HG03066 (cell line): ENCODE measurements at regions not wholly inside any gene's neighbourhood (a gene's known extent, or its start where the extent isn't known, plus 50 kb on each side); places are given as distances from the start of the nearest gene placed in this dataset.
A peak's percentile ranks its signal among the peaks of the same experiment; 100 is the strongest.

Source experiments
- ATAC-seq: cut with Tn5 transposase; IDR thresholded peaks from one replicate; pipeline ENCODE4 v1.9.1; 2021; ENCODE audit warnings: low read depth; ENCODE audit not compliant: unreplicated experiment

GRCh38 chr11:92879086-92879485 lies 90.4 kb upstream of the MTNR1B start:
- no peak for ATAC-seq

GRCh38 chr11:92880381-92880780 lies 89.1 kb upstream of the MTNR1B start:
- ATAC-seq: no peak

GRCh38 chr11:92881940-92882450 lies 87.5 kb upstream of the MTNR1B start:
- no peak for ATAC-seq

DNA sequence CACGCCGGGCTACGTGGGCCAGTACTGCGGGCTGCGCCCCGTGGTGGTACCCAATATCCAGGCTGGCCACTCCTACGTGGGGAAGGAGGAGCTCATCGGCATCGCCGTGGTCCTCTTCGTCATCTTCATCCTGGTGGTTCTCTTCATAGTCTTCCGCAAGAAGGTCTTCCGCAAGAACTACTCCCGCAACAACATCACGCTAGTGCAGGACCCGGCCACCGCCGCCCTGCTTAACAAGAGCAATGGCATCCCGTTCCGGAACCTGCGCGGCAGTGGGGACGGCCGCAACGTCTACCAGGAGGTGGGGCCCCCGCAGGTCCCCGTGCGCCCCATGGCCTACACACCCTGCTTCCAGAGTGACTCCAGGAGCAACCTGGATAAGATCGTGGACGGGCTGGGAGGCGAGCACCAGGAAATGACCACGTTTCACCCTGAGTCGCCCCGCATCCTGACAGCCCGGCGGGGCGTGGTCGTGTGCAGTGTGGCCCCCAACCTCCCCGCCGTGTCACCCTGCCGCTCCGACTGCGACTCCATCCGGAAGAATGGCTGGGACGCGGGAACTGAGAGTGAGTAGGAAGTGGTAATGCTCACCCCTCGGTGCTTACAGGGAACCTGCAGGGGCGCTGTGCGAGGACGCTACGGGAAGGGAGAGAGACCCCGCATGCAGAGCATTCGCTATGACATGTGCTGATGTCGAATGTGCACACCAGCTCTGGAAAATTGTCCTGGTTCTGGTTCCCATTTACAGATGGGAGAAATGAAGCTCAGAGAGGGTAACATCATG lies 86.4 kb upstream of the MTNR1B start:
- no peak for ATAC-seq

- ATAC-seq: no peak
These were observed 83.9 kb upstream of the MTNR1B start for GRCh38 chr11:92885600-92885999.

DNA sequence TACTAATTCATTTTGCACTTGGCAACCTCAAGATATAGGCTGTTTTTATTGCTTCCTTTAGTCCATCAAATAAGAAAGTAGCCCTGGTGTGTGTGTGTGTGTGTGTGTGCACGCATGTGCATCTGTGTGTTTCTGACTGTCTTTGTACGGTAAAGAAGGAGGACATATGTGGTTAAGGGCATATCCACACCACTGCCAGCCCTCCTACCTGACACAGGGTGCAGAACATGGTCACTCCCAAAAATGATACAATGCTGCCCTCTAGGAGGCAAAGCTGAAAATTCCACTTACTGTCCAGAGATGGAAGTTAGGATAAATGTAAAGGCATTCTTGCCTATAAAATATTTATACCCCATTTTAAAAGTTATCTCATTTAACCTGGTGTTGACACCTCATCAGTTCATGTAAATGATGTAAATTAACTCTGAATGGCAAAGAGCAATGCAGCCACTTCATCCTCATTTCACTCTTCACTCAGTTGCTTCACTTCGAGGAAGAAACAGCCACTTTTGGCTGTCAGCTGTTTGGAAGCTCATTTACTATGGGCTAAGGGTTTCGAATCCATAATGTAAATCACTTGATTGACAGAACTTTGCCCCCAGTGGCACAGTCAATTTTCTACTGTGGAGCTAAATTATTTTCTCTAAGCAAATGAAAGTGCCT lies 83.1 kb upstream of the MTNR1B start:
- ATAC-seq: peak; percentile 68

DNA sequence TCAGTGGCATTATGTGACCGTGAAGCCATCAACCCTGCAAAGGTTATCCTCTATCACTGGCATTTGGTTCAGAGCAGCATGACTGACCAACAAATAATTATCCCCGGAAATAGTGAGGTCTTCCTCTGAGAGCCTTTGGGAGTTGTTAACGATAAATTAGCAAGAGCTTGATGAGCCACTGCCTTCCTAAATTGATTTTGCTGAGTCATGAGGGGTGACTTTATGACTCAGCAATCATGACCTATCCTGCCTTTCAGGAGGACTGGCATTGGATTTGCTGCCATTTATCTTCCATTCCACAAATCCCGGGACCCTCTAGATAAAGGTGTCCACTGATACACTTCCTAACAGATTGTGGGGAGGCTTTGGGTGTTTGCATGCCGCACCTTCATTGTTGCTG lies 80.8 kb upstream of the MTNR1B start:
- no peak for ATAC-seq

DNA sequence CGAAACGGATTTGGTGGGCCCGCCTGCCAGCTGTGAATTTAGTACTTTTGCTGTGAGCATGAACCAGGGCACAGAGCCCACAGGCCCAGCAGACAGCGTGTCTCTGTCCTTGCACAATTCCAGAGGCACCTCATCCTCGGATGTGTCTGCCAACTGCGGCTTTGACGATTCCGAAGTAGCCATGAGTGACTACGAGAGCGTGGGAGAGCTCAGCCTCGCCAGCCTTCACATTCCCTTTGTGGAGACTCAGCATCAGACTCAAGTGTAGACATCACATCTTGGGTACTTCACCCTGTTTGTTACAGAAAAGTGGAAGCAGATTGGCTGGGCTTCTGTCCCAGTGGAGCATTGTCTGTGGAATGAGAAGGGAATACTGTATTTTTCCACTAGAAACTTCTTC lies 78.6 kb upstream of the MTNR1B start:
- no peak for ATAC-seq

GRCh38 chr11:92892802-92893684 lies 76.4 kb upstream of the MTNR1B start:
- ATAC-seq: no peak

DNA sequence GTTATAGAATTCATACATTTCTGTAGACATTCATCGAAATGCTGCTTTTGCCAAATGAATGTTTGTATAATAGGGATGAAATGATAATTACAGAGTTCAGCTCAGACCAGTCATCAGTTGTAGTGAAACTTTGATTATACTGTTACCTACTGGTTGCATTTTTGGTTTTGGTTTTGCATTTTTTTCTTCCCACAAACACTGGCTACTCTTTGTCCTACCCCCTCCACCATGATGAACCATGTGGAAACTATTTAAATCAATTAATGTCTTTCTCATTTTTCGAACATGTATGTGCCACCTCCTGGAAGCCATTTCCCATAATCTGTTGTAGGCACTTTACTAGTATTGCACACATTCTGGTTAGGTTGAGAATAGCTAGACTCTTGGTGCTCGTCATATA lies 75.3 kb upstream of the MTNR1B start:
- ATAC-seq: no peak

GRCh38 chr11:92897487-92897886 lies 72.0 kb upstream of the MTNR1B start:
- no peak for ATAC-seq

- ATAC-seq: no peak
These were observed 67.0 kb upstream of the MTNR1B start for GRCh38 chr11:92902417-92902816.

GRCh38 chr11:92907671-92908070 lies 61.8 kb upstream of the MTNR1B start:
- no peak for ATAC-seq

- ATAC-seq: no peak
These were observed 60.2 kb upstream of the MTNR1B start for GRCh38 chr11:92909214-92909613.

GRCh38 chr11:92911478-92911877 lies 58.0 kb upstream of the MTNR1B start:
- no peak for ATAC-seq

- no peak for ATAC-seq
These were observed 53.9 kb upstream of the MTNR1B start for GRCh38 chr11:92915551-92915950.

DNA sequence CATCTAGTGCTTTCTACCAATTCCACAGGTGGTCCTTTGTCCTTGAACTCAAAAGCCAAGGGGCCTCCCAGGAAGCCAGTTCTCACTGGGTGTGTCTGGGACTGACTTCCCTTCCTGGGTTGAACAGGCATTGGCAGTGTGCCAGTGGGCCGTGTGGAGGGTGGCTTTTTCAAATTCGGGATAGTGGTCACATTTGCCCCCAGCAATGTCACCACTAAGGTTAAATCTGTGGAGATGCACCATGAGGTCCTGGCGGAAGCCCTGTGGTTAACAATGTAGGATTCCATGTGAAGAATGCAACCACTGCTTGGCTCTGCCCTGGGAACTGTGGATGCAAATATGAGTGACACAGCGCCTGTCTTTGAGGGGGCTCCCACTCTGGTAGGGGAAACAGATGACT lies 53.2 kb upstream of the MTNR1B start:
- no peak for ATAC-seq

DNA sequence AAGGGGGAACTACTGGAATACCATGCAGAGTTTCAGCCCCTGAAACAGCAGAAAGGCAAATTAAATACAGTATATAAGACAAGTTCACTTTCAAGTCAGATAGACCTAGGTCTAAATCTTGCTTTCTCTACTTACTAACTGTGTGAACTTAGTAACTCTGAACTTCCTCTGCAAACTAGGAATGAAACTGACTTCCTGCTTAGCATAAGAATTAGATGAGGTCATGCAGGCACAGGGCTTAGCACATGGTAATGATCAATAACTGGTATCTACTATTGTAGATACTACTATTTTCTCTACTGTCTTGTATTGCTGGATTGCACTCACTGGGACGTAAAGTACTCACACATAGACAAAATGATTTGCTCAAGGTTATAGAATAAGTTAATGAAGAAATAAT lies 51.5 kb upstream of the MTNR1B start:
- ATAC-seq: no peak

GRCh38 chr11:92919048-92919447 lies 50.4 kb upstream of the MTNR1B start:
- ATAC-seq: no peak
